Ramos (cell line): ENCODE measurements at regions not wholly inside any gene's neighbourhood (a gene's known extent, or its start where the extent isn't known, plus 50 kb on each side); places are given as distances from the start of the nearest gene placed in this dataset.

Source experiments
- in situ Hi-C: fragments of 300-500 bp; cut with MboI; formaldehyde crosslinking; loops from one replicate; pipeline ENCODE4 v1.14.3; 2022; ENCODE audit warnings: low sequenced_read_pairs; ENCODE audit not compliant: unreplicated experiment

DNA sequence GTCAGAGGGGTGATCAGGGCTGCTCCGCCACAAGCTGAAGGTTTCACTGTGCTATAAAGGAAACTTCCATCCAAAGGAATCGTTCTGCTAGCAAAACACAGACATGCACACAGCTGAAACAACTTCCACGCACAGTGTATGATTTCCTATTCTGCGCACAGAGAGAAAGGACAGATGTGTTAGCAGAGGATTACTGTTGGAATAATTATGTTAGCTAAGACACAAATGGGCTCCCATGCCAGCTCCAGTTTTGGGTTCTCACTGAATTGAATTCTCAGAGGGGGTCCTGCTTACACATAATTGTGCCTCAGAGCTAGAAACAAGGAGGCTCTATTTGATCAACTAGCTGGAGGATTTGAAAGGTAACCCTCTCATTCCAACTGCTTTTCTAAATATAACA lies 352.4 kb downstream of the IRX2 start:
- in situ Hi-C loops = no loop called here

DNA sequence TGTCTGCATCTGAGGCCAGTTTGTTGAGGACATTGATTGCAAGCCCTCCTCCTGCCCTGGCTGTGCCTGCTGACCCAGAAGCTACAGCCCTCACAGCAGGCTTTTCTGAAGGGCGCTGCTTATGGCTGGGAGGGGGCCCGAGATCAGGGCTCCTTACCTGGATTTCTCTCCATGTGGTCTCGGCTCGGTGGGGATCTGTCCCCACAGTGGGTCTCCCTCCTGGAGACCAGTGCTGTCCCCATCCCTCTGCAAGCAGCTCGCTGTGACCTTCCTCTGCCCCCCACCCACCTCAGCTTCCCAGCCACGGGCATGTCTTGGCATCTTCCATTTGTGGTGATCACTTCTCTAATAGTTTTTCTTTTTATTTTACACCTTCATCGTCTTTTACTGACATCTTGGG lies 357.9 kb downstream of the IRX2 start:
- in situ Hi-C loops = no loop called here

DNA sequence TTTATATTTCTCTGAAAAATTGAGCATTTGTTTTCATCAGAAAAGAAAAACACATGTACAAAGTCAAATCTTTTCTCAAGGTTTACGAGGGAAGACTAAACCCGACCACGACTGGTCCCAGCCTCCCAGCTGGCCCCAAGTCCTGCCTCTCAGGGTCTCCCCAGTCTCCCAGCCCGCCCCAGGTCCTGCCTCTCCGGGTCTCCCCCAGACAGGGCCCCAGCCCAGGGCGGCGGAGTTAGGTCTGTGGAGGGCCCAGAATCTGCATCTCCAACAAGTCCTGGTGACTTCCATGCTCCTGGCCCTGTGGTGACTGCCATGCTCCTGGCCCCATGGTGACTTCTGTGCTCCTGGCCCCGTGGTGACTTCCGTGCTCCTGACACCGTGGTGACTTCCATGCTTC lies 359.9 kb downstream of the IRX2 start:
- in situ Hi-C loops = no loop called here

DNA sequence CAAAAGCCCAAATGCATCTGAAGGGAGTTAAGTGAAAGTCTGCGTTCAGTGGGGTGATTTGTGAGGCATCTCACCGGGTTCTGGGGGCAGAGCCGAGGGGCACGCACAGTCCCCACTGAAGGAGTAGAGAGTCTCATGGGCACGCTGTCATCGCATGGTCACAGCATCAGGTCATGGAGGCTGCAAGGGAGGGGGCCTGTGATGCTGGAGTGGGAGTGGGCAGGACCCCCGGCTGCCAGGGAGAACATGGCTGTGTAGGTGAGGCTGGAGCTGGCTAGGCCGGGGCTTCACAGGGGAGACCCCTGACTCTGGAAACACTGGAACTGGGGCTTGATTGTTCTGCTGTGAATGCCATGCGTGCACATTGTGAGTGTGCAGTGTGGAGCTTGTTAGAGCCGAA lies 360.5 kb downstream of the IRX2 start:
- in situ Hi-C loops = no loop called here

DNA sequence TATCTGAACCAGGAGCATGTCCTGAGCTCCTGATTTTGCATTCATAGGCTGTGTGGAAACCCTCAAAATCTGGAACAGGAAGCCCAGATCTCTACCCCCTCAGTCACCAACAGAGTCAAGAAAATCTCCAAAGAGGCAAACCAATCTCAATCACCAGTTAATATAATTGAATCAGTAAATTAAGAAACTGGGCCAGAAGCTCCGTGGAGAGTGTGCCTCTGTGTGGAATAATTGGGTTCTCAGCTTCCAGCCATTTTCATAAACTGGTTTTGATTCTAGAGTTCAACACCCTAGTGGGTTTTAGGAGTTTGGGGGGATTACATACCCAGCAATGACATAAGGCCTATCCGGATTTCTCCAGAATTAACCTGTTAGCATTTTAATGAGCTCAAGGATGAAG lies 362.9 kb downstream of the IRX2 start:
- in situ Hi-C loops = no loop called here

DNA sequence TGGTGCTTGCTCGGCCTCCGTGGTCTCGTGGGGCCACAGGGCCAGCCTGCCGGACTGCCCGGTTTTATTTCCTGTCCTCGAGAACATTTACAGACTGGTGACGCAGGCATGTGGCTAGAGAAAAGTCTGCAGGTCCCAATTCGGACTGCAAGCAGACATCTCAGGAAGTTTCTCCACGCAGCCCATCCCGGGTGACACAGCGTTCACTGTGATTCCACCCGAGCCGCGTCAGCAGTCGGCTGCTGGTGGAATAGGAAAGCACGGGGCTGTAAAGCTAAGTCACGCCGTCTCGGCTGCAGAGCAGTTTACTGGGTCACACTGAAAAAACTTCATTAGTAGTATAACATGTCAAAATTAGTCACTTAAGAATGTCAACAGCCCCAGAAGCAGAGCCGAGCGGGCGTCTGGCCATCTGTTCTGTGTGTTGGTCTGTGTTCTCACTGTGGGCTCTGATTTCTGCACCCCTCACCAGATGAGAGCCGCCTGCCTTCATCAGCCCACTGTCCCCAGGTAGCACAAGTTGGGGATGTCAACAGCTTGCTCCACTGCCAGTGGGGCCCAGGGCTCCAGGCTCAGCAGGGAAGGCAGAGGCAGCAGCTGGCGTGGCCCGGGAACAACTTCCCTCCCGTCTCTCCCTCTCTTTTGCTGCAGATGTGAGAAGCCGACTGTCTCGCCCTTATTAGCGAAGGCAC lies 363.7 kb downstream of the IRX2 start:
- in situ Hi-C loops = no loop called here

DNA sequence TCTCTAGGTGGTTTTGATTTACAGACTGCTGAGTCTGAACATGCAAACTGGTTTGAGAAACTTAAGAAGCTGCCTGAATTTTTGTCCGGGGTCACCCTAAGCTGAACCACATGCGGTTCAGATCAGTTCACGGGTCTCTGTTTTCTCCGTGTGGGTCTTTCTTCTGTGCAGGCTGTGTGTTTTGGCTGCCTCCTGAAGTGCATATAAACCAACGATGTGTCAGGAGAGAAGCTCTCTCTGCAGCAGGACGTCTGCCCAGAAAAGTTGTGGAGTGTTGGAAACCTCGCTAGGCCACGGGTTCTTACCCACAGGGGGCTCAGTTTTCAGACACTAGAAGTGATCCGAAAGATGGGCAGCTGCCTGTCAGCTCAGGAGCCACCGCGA lies 364.2 kb downstream of the IRX2 start:
- in situ Hi-C loops = no loop called here

DNA sequence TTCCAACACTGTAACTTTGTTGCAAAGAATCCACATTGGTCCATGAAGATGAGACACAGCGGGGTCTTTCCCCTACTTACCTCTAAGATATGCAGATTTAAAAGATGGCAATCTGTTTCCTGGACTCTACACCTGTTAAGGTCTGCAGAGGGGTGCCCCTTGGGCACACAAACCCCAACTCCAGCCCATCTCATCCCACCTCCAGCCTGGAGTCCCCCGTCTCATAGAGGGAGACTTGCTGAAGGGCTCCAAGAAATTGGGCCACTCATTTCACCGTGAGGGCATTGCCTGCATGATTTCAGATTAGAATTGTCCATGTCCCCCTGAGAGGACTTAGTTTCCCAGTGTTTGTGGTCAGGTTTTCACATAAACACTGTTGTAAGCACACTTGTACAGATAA lies 365.7 kb downstream of the IRX2 start:
- in situ Hi-C loops = no loop called here

DNA sequence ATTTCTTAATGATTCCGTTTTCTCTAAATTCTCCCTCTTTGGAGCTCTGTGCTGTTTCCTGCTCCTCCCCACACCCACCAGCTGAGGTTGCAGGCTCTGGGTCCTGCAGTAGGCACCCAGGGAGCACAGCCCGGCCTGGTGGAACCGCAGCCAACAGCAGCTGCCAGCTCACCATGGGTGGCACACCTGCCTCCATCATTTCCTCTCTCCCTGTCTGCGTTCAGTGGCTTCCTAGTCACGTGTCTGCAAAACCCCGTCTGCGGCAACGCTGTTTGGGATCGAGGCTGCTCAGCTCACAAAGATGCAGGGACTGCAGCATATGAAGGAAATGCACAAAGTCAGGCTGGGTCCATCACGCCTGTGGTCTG lies 367.8 kb downstream of the IRX2 start:
- in situ Hi-C loops = no loop called here

DNA sequence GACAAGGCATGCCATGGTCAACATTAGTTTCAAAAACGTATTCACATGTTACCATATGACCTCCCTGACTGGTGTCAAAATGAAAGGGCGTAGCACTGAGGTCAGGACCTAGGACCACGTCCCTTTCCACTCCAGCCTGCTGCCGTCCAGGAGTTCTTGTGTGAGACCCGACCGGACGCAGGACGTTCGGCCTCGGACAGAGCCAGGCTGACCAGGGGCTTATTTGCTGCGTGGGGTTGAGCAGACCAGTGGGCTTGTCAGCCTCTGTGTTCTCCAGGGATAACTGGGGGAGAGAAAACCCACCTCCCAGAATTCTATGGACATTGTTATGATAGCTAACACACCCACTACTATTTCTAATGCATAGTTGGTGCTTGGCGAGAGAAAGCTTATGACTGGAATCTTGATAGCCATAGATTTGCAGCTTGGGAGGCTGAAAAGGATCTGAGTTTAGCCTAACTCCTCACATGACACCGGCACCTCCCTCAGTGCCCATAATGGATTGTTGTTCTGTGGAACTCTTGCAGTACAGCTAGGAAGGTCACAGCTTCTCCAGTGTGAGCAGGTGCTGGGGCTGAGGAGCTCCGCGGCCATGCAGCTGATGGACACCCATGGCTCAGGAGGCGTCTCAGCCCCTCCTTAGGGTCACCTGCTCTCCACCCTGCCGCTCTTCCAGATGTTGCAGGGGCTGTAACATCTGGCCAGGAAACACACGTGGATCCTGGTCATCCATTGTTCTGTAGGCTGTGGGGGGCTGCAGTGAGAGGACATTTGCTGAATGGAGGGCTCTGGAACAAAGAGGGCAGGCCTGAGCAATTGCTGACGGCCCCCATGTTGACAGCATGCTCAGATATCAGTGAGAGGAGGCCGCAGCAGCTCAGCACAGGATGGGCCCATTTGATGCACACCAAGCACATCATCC lies 368.4 kb downstream of the IRX2 start:
- in situ Hi-C loops = no loop called here

DNA sequence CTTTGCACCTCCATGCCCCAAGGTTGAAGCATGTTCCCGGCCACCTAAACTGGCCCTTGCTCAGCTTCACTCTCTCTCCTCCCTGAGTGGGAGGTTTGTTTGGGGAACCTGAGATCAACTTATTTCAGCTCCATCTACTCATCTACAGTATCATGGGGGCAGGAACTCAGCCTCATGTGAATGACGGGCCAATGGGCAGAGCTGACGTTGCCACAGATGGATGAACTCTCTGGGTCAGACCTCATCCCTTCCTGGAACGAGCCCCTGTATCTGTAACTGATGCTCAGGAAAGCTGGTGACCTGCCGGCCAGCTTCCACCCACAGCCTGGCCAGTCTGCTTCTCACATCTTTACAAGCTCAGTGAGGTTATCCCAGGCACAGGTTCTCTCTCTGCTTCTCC lies 369.6 kb downstream of the IRX2 start:
- in situ Hi-C loops = no loop called here

DNA sequence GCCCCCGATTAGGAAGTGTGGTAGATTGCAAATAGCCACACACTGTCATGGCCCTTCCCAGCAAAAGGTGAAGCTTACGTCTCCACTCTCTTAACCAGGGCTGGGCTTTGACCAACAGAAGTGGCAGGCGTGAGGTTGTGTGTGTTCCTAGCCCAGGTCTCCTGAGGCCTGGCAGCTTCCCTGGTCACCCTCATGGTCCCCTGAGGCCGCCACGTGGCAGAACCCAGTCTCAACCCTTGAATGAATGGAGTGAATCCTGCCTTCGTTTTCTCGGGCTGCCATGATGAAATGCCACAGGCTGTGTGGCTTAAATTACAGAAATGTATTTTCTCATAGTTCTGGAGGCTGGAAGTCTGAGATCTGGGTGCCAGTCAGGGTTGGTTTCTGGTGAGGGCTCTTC lies 370.4 kb downstream of the IRX2 start:
- in situ Hi-C loops = no loop called here

DNA sequence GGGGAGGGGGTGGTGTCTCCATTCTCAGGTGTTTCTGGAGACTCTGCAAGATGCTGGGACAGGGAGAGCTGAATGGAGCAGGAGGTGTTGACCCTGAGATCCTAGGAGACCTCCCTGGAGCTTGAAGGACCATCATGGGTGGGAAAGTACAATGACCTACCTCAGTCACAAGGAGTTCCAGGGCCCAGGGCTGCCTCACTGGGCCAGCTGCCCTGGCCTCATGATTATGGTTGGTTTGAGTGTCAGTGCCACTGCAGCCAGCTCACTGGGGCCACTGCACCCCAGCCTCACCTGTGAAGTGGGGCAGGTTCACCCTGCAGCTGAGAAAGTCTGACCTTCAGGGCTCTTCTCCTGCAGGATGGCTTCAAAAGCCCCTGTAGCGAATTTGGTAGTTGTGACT lies 372.5 kb downstream of the IRX2 start:
- in situ Hi-C loops = no loop called here

DNA sequence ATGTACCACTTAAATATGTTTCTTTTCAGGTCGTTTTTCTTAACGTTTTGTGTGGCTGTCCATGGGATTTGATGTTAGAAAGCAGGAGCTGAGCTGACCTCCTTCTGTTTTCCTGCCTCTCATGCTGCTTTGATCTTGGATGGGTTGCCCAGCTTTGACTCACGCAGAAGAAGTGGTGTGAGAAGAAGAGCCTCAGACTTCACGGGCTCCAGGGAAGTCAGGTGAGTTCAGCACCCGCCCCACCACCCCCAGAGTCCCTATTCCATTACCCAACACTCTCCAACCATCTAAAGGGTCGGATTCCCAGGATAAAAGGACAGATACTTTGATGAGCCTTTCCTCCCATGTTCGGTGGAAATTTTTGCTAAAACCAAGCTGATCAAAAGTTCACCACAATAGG lies 373.4 kb downstream of the IRX2 start:
- in situ Hi-C loops = no loop called here

DNA sequence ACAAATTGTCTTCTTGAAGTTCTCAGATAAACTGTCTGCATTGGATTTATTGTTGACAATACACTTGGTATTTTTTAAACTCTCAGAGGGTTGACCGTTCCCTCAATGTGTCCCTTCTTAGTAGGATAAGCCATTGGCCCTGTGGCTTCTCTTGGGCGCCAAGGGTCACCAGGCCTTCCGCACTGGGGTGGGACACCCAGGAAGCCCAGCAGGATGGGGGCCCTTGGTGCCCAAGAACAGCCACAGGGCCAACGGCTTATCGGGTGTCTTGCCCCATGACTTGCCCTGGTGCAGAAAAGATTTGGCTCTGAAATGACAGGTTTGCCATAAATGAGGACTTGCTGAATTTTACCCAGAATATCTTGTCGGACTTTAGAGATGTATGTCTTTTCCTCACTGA lies 375.0 kb downstream of the IRX2 start:
- in situ Hi-C loops = no loop called here

DNA sequence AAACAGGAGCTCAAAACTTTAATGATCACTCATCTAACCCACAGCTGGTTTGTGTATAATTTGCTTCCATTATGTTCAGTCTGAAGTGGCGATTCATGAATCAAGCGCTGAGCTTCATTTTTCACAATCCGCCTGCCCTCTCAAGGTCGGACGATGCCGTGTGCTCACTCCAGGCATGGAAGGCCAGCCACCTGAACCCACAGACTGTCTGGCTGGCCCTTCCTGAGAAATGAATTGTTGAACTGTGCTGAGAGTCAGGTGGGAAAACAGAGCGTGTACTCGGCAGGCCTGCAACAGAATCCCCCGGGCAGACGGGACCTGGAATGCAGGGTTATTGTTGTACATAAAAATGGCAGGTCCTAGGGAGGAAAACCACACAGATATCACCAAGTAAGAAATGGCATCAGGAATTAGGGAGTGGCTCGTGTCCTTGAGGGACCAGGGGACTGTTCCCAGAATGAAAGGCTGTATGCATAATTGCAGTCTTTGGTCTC lies 375.7 kb downstream of the IRX2 start:
- in situ Hi-C loops = no loop called here

DNA sequence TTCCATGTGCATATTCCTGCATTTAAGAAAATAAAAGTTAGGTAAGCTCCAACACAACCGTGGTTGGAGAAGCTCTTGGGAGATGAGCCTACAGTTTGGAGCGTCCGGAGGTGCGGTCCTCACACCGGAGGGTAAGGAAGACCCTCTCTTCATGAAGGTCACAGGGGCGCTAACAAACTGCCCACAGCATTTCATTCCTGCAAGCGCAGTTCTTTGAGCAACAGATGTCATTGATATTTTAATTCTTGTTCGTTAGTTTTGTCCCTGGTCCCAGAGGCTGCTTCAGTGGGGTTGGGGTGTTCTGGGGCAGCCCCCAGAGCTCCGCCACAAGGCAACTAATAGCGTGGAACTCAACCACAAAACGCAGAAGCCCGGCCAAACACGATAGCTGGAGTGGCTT lies 376.2 kb downstream of the IRX2 start:
- in situ Hi-C loops = no loop called here

DNA sequence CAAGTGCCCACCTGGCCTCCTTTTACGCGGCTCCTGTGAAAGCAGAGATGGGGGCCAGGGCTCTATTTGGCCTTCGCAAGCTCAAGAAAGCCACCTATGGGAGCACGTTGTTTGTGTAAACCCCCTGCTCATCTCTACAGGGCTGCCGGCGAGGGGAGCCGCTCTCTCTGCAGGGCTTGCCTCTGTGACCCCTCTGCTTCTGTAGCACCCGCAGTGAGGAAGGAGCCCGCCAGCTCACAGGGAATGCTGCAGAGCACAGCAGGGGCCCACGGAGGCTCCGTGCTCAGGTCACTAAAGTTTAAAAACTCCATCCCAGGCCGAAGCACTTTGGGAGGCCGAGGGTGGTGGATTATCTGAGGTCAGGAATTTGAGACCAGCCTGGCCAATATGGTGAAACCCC lies 376.8 kb downstream of the IRX2 start:
- in situ Hi-C loops = no loop called here

DNA sequence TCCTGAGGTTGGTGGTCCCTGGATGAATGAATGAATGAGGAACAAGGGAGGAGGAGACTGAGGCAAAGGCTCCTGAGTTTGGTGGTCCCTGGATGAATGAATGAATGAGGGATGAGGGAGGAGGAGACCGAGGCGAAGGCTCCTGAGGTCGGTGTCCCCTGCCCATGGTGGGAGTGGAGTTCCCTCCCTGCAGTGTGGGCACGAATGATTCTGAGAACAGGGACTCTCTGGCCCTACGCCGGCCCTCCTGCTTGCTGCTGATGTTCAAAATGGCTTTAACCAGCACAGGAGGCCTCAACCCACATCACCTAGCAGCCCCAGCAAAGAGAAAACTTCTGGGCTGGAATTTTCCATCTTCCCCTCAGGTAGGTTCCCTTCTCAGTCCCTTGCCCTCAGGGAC lies 377.8 kb downstream of the IRX2 start:
- in situ Hi-C loops = no loop called here

DNA sequence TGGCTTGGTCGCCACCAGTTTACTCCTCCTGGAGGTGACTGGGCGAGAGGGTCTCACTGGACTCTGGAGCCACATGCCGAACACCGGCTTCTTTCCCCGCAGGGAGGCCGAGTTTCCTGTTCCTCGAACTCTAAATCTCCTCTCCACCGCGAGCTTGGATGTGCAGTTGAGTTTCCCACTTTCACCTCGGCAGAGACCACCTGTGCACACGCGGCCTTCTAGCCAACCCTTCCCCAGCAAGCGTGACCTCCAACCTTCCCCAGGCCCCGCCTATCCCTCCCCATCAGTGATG lies 380.1 kb downstream of the IRX2 start:
- in situ Hi-C loops = no loop called here

DNA sequence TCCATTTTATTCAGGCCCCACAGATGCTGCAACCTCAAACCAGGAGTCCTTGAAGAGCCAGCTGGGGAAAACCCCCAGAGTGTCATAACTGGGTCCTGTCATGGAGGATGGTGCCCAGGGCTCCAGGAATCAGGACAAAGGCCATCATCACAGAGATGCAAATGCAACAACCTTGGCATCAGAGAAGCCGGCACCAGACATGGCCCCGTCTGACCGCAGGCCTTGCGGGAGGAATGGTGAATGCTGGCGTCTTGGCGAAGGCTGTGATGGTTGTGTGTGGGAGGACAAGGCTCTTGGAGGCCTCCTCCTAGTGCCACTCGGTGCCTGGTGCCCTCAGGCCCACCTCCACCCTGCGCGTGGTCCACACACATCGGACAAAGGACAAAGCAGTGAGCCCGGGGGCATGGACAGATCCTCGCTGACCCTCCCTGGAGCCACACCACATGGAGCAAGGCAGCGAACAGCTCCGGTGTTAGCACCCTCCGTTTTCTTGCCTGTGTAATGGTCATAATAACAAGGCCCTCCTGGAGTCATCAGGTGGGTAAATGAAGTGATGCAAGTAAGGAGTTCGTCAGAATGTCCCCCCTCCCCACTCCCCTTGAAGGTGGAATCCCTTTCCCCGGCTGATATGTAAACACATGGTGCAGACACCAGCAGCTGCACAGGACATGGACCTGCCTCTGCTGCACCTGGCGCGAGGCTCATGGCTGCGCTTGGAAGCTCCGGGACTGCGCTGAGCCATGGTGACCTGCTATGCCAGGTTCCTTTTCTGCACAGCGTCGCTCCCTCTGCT lies 380.7 kb downstream of the IRX2 start:
- in situ Hi-C loops = no loop called here
